Activated naive CD4-positive, alpha-beta T cell (primary cell): ENCODE measurements at regions not wholly inside any gene's neighbourhood (a gene's known extent, or its start where the extent isn't known, plus 50 kb on each side); places are given as distances from the start of the nearest gene placed in this dataset.

ENCODE experiments used
- DNase-seq, 4 experiments: peaks; one replicate each; lab custom pipeline; 2025; lab: John Stamatoyannopoulos, UW

DNA sequence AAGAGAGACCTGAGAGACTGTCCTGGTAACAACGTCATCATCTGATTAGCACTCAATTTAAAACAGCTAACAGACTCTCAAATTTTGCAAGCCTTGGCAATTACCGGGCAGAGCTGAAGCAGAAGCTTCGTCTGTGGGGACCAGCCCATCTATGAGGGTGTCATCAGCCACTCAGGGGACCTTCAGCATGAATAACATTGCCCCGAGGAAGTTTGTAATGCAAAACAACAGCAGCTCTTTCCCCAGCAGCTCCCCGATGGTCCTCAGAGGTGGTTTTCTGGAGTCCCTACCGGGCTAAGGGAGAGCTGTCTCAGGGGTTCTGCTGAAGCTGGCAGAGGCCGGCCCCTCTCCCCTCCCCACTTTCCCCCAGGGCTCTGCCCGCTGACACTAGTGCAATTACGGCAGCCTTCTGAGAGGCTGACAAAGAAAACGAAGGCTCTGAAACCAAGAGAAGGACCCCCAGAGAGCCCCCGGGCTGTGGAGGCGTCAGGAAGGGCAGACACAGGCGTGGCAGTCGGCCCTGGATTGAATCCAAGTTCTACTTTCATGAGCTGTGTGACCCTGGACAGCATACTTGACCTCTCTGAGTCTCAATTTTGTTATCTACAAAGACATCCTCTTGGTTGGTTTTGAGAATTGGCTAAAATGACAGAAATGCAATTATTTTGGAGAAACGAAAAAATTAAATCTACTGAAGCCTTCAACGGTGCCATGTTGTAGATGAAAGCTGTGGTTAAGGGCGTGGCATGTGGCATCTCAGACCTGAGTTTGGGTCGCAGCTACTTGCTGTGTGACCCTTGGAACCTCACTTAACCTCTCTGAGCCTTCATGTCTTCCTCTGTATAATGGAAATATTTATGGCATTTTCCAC lies 102.1 kb upstream of the TLE3 start:
- DNase-seq = no peak

DNA sequence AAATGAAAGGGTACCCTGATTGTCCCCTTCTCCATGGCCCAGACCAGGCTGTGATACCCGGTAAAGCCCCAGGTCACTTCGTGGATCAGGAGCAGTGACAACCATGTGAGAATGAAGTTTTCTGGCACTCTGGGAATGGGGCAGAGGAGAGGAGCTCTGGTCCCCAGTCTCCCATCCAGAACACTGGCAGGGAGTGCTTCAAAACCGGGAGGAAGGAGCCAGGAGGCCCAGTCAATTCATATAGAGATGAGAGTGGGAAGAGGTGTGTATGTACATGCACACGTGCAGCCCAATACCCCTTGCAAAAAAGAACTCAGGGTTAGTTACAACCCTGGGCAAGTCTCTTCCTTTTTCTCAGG lies 101.4 kb upstream of the TLE3 start:
- no peak for DNase-seq

DNA sequence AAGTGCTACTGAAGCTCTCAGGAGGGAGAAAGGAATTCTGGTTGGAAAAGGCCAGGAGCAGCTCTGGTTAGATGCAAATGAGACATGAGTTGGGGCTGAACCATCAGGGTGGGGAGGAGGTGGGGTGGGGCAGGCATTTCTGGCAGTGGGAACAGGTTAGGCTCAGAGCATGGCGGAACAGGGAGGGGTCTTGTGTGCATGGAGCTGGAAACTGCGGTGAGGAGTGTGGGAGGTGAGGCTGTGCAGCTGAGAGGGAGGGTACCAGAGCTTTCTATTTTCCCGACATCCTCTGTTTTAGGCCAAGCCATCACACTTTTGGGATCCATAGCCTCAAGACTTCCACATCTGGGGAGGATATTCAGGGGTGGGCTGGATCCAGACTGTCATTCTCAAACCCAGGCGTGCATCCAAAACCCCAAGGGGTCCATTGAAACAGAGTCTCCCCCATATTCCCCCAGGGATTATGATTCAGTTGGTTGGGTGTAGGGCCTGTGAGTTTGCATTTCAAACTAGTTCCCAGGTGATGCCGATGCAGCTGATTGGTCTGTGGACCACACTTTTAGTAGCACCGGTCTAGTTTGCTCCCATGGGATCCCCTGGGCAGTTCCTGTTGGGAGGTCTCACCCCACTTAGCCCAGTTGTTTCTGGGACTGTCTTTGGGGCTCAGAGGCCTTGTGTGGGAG lies 100.9 kb upstream of the TLE3 start:
- DNase-seq = no peak

- no peak for DNase-seq
Measured at GRCh38 chr15:70197945-70198361, 100.2 kb upstream of the TLE3 start.

GRCh38 chr15:70197318-70197944 lies 99.7 kb upstream of the TLE3 start:
- DNase-seq = no peak

- DNase-seq = no peak
Measured at GRCh38 chr15:70196372-70197316, 98.9 kb upstream of the TLE3 start.

DNA sequence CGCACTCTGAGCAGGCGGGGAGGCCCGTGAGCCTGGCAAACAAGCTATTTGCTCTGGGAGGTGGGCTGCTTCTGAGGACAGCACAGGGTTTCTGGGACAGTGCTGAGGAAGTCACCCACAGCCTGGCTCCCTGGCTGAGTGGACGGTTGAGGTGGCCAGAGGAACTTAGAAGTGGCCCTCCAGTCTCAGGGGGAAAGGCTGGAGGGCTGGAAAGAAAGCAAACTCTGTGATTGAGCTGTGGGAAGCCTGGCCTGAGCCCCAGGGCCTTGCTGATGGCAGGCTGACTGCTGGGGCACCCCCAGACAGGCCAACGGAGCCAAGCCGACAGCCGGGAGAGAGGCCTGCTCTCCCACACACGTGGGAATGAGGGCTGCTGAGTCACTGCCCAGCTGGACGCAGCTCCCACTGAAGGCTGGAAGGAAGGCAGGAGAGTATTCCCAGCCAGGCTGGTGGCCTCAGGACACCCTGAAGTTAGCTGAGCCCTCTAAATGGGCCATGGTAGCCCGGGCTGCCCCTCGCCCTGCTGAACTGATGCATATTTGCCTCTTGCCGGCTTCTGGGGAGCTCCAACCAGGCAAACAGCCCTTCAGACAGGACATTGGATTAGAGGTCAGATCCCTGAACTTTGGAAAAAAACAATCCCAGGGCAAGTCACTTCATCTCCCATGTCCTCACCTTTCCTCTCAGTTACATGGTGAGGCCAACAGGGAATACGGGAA lies 98.0 kb upstream of the TLE3 start:
- no peak for DNase-seq

DNA sequence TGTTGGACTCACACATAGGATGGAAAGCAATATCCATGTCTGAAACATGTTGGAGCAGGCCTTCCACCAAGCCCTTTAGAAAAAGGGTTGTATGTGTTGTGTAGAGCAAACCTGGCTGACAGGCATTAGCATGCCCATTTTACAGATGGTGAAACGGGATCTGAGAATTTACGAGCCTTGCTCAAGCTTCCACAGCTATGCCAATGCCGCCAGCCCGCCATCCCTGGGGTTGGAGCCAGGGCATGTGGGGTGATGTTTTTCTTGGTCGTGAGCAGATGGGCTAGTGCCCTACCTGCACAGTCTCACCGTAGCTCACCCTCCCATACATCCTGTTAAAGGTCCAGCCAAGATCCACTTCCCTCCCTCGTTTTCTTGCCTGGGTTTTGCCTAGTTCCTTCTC lies 97.5 kb upstream of the TLE3 start:
- no peak for DNase-seq

GRCh38 chr15:70194266-70194665 lies 96.5 kb upstream of the TLE3 start:
- DNase-seq = no peak

DNA sequence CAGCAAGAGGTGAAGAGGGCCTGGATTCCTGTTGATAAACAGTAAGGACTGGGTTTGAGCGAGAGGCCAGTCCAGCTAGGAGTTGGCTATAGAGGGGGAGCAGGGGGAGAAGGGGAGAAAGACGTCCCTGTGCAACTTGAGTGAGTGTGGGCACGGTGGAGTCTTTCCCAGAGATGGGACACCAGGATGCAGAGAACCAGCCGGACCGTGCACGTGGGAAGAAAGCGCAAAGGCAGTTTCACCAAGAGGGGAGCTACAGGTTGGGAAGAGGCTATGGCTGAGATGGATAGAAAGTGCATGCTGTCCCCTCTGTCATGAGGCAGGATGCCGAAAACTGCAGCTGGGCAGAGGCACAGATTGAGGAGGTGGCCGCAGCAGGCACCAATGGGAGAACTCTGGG lies 96.0 kb upstream of the TLE3 start:
- DNase-seq = no peak

DNA sequence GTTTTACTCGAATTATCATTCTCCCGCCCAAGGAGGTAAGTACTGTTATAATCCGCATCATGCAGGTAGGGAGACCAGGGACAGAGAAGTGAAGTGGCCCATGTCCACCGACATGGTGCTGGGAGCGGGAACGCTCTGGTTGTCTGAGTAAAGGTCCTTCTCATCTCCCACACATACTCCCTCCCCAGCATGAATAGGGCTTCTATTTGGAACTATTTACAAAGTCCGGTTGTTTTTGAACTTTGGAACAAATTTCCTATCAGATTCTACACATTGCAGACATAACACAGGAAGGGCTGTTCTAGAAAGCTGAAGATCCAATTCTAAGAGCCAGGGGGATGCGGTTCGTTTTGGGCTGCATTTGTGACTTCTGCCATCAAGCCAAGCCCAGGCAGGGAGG lies 94.8 kb upstream of the TLE3 start:
- no peak for DNase-seq

GRCh38 chr15:70192041-70192440 lies 94.3 kb upstream of the TLE3 start:
- no peak for DNase-seq

DNA sequence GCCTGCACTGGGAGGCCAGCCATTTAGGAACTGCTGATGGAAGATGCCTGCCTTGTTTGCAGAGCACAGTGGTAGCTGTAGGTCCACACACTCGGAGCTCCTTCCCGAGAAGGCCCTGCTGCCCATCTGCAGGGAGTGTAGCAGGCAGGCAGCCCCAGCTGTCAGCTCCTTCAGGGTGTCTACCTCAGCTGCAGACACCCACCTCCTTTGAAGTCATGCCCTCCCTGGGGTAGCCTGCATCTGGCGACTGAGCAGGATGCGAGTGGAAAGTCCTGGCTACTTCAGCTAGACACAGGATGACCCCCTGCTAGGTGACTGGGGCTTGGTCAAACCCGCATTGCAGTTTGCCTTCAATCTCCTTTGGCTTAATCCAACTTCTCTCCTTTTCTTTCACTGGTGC lies 93.2 kb upstream of the TLE3 start:
- DNase-seq = no peak

GRCh38 chr15:70189826-70190695 lies 92.3 kb upstream of the TLE3 start:
- DNase-seq = no peak

DNA sequence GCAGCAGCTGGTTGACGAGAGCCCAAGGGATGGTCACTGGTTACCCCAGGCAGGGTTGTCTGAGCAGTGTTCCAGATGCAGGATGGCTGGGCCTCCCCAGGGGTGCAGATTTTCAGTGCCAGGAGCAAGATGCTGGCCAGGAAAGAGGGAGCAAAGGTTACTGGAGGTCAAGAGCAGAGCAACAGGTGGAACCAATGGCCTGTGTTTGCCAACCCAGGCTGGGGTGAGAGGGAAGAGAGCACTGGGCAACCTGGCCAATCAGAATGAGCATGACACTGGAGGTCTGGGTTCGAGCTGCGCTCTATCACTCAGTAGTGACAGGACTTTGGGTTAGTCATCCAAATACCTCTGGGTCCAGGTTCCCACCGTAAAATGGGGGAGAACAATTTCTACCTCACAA lies 90.6 kb upstream of the TLE3 start:
- DNase-seq = no peak

DNA sequence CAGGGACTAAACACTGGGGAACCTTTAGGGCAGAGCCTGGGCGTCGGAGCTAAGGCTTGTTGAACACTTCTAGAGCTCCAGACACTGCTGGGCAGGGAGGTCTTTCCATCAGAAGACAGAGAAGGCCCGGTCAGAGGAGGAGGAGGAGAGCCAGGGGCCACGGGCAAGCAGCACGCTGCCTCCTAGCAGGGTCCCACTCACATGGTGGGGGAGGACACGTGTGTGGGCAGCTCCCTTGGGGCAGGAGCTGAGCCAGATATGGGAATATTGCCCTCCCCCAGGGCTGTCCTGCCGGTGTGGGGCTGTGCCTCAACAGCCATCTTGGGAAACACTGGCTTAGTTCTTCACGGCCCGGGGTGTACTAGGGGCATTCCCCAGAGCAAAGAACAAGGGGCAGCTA lies 89.6 kb upstream of the TLE3 start:
- DNase-seq = no peak

- DNase-seq = no peak
Measured at GRCh38 chr15:70186152-70186551, 88.4 kb upstream of the TLE3 start.

GRCh38 chr15:70185251-70185711 lies 87.6 kb upstream of the TLE3 start:
- DNase-seq = no peak

DNA sequence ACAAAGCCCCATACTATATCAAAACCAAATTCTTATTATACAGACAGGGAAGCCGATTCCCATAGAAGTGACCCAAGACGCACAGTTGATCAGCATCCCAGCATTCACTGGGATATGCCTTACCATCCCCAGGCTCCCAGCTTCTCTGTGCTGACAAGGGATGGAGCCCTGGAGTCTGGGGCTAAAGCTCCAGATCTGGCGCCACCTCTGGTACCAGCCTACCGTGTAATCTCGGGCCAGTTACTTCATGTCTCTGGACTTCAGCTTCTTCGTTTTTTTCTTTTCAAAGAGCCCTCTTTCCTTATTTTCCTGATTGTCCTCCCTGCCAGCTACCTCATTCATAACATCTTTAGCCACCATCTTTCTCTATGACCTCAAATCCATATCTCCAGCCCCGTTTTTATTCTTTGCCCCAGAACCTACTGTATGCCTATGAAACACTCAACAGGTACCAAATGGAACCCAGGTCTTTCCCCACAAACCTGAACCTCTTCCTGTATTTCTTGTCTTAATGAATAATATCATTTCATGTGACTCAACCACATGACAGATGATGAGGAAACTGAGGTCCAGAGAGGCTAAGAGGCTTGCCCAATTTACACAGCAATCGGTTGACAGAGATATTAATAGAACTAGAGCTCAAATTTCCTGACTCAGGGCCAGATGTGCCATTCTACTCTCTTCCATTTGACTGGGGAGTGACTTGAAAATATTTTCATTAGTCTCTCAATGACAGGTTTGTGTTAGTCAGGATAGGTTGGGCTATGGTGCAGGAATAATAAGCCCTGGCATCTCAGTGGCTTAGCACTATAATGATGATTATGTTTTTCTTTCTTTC lies 85.4 kb upstream of the TLE3 start:
- no peak for DNase-seq
